Retinal pigment epithelial cell (primary cell): ENCODE measurements at regions not wholly inside any gene's neighbourhood (a gene's known extent, or its start where the extent isn't known, plus 50 kb on each side); places are given as distances from the start of the nearest gene placed in this dataset.

ENCODE experiments used
- DNase-seq: peaks from one replicate; pipeline ENCODE4 v3.0.0-alpha.2; 2010; ENCODE audit warnings: low read depth
- H3K4me3 ChIP-seq: 2 replicates; pipeline ENCODE4 v1.5.1; 2011; ENCODE audit warnings: mild to moderate bottlenecking, low read length, control low read depth, moderate library complexity
- CTCF ChIP-seq: conservative IDR thresholded peaks from 2 replicates; pipeline ENCODE4 v1.5.1; 2011; ENCODE audit warnings: low read depth, low read length, control low read depth, inconsistent platforms

GRCh38 chr11:69400771-69401590 lies 80.5 kb upstream of the LINC01488 start:
- no peak overlapping the region for H3K4me3 ChIP-seq
- no peak for TF ChIP-seq CTCF
- DNase-seq: no peak

GRCh38 chr11:69401715-69402114 lies 79.7 kb upstream of the LINC01488 start:
- TF ChIP-seq CTCF: no peak
- no peak overlapping the region for H3K4me3 ChIP-seq
- no peak for DNase-seq

- TF ChIP-seq CTCF: no peak
- H3K4me3 ChIP-seq: no peak overlapping the region
Measured at GRCh38 chr11:69402251-69402887, 79.1 kb upstream of the LINC01488 start.

GRCh38 chr11:69403556-69404215 lies 77.8 kb upstream of the LINC01488 start:
- TF ChIP-seq CTCF: no peak
- H3K4me3 ChIP-seq: no peak overlapping the region
- no peak for DNase-seq

More at GRCh38 chr11:69402251-69402887, 79.1 kb upstream of the LINC01488 start:
- no peak for DNase-seq

GRCh38 chr11:69406060-69406459 lies 75.4 kb upstream of the LINC01488 start:
- no peak overlapping the region for H3K4me3 ChIP-seq
- TF ChIP-seq CTCF: no peak
- no peak for DNase-seq

GRCh38 chr11:69409812-69410645 lies 71.4 kb upstream of the LINC01488 start:
- TF ChIP-seq CTCF: no peak
- H3K4me3 ChIP-seq: no peak overlapping the region
- DNase-seq: no peak
